ENCODE measurements at regions not wholly inside any gene's neighbourhood (a gene's known extent, or its start where the extent isn't known, plus 50 kb on each side); places are given as distances from the start of the nearest gene placed in this dataset.

- Histone ChIP-seq H3K27me3 (ENCODE audit: control insufficient read depth in 1 of 2, insufficient read depth in 2 of 2, low read length in 2 of 2) (no peaks in the 10 kb centered on the region), H3K4me3 (ENCODE audit: low read length) (no peak overlapping the region), H3K9me3 (ENCODE audit: control insufficient read depth in 1 of 2, insufficient read depth in 1 of 2, low read length in 2 of 2) (peaks cover 0 to 4% of the 10 kb centered on the region in 2 experiments), H3K36me3 (ENCODE audit: insufficient read depth, low read length) (no peaks in the 10 kb centered on the region), H3K4me1 (ENCODE audit: insufficient read depth, low read length) (no peaks in the 10 kb centered on the region), H3K27ac (ENCODE audit: low read depth in 1 of 2, low read length in 2 of 2) (no peak overlapping the region)
- no peak overlapping the region for H3K4me3 Mint-ChIP-seq
- ChIA-PET POLR2A (no interaction called here), CTCF (no interaction called here)
- DNase-seq (no peak), ATAC-seq (ENCODE audit: poor library complexity) (no peak)
- no peak overlapping the region for H3K27ac Mint-ChIP-seq
- no peaks in the 10 kb centered on the region for H3K36me3 Mint-ChIP-seq (ENCODE audit: low read depth)
- H3K9me3 Mint-ChIP-seq = no peaks in the 10 kb centered on the region
- no peaks in the 10 kb centered on the region for H3K27me3 Mint-ChIP-seq
- intact Hi-C loops (cut with DNase I, micrococcal nuclease) = no loop called here
- no peaks in the 10 kb centered on the region for H3K4me1 Mint-ChIP-seq (ENCODE audit: low read depth)
- TF ChIP-seq CTCF (IDR thresholded peaks at IDR 0.05) = no peak
Measured at GRCh38 chr3:103381296-103382079, 946.7 kb downstream of the ZPLD1 start.

- Histone ChIP-seq H3K36me3 (ENCODE audit: insufficient read depth, low read length) (no peaks in the 10 kb centered on the region), H3K9me3 (ENCODE audit: control insufficient read depth in 1 of 2, insufficient read depth in 1 of 2, low read length in 2 of 2) (no peaks in the 10 kb centered on the region), H3K27ac (ENCODE audit: low read depth in 1 of 2, low read length in 2 of 2) (no peak overlapping the region), H3K4me1 (ENCODE audit: insufficient read depth, low read length) (no peaks in the 10 kb centered on the region), H3K27me3 (ENCODE audit: control insufficient read depth in 1 of 2, insufficient read depth in 2 of 2, low read length in 2 of 2) (no peaks in the 10 kb centered on the region), H3K4me3 (ENCODE audit: low read length) (no peak overlapping the region)
- DNase-seq (no peak), ATAC-seq (ENCODE audit: poor library complexity) (no peak)
- intact Hi-C loops (cut with DNase I, micrococcal nuclease) = no loop called here
- Mint-ChIP-seq H3K27ac (no peak overlapping the region), H3K9me3 (no peaks in the 10 kb centered on the region), H3K4me1 (ENCODE audit: low read depth) (no peaks in the 10 kb centered on the region), H3K27me3 (no peaks in the 10 kb centered on the region), H3K36me3 (ENCODE audit: low read depth) (no peaks in the 10 kb centered on the region), H3K4me3 (no peak overlapping the region)
- ChIA-PET CTCF (no interaction called here), POLR2A (no interaction called here)
- TF ChIP-seq CTCF (IDR thresholded peaks at IDR 0.05) = no peak
Measured at GRCh38 chr3:103385961-103386656, 951.3 kb downstream of the ZPLD1 start.

GRCh38 chr3:103388214-103388613 is 953.4 kb downstream of the ZPLD1 start:
- Mint-ChIP-seq H3K4me3 (no peak overlapping the region), H3K4me1 (ENCODE audit: low read depth) (no peaks in the 10 kb centered on the region), H3K9me3 (no peaks in the 10 kb centered on the region), H3K27me3 (no peaks in the 10 kb centered on the region), H3K36me3 (ENCODE audit: low read depth) (no peaks in the 10 kb centered on the region), H3K27ac (no peak overlapping the region)
- DNase-seq = no peak
- CTCF ChIA-PET = no interaction called here
- H3K4me1 ChIP-seq (ENCODE audit: insufficient read depth, low read length) = no peaks in the 10 kb centered on the region
- H3K27ac ChIP-seq (ENCODE audit: low read depth in 1 of 2, low read length in 2 of 2) = no peak overlapping the region
- POLR2A ChIA-PET = no interaction called here
- intact Hi-C loops (cut with DNase I, micrococcal nuclease) = no loop called here
- H3K36me3 ChIP-seq (ENCODE audit: insufficient read depth, low read length) = no peaks in the 10 kb centered on the region
- H3K4me3 ChIP-seq (ENCODE audit: low read length) = no peak overlapping the region
- H3K27me3 ChIP-seq (ENCODE audit: control insufficient read depth in 1 of 2, insufficient read depth in 2 of 2, low read length in 2 of 2) = no peaks in the 10 kb centered on the region
- no peaks in the 10 kb centered on the region for H3K9me3 ChIP-seq (ENCODE audit: control insufficient read depth in 1 of 2, insufficient read depth in 1 of 2, low read length in 2 of 2)
- no peak for ATAC-seq (ENCODE audit: poor library complexity)
- TF ChIP-seq CTCF (IDR thresholded peaks at IDR 0.05) = no peak
